SK-N-MC (cell line): ENCODE measurements at regions not wholly inside any gene's neighbourhood (a gene's known extent, or its start where the extent isn't known, plus 50 kb on each side); places are given as distances from the start of the nearest gene placed in this dataset.
"Not testable (repeated sequence)": the region's sequence is repeated elsewhere in the genome, so short reads cannot be mapped to it uniquely, and the experiment has no call there.

Source experiments
- DNase-seq: peaks from one replicate; pipeline ENCODE4 v3.0.0-alpha.2; 2011; ENCODE audit warnings: low read depth, low spot score
- H3K27ac ChIP-seq: fragments of 200-600 bp; sonication (generic); 2 replicates; pipeline ENCODE4 v1.5.1; 2016; ENCODE audit warnings: mixed run types
- H3K36me3 ChIP-seq: fragments of 200-600 bp; sonication (generic); 2 replicates; pipeline ENCODE4 v1.6.1; 2017; ENCODE audit warnings: antibody characterized with exemption, low read length, mixed read lengths; ENCODE audit not compliant: insufficient read depth
- H3K4me3 ChIP-seq: fragments of 200-600 bp; sonication (generic); 2 replicates; pipeline ENCODE4 v1.5.1; 2016
- H3K9ac ChIP-seq: fragments of 200-600 bp; sonication (generic); 2 replicates; pipeline ENCODE4 v1.8.0; 2017; ENCODE audit warnings: mixed run types, mixed read lengths; ENCODE audit not compliant: insufficient read length
- H3K9me3 ChIP-seq: fragments of 200-600 bp; sonication (generic); 2 replicates; pipeline ENCODE4 v1.6.1; 2017; ENCODE audit warnings: low read depth, mild to moderate bottlenecking, antibody characterized with exemption, low read length, moderate library complexity, mixed read lengths
- EZH2 ChIP-seq: fragments of 200-600 bp; sonication (generic); IDR thresholded peaks from one replicate; pipeline ENCODE4 v1.6.1; 2017; ENCODE audit warnings: antibody characterized with exemption
- FOXP2 ChIP-seq: optimal IDR thresholded peaks from 2 replicates; pipeline ENCODE3; 2011; ENCODE audit warnings: mild to moderate bottlenecking, moderate library complexity; ENCODE audit not compliant: insufficient read depth; ENCODE audit errors: extremely low read length, control extremely low read depth
- POLR2AphosphoS5 ChIP-seq: IDR thresholded peaks from 2 replicates; pipeline ENCODE4 v1.6.1; 2012; ENCODE audit warnings: mild to moderate bottlenecking, low read depth, low read length, borderline replicate concordance

DNA sequence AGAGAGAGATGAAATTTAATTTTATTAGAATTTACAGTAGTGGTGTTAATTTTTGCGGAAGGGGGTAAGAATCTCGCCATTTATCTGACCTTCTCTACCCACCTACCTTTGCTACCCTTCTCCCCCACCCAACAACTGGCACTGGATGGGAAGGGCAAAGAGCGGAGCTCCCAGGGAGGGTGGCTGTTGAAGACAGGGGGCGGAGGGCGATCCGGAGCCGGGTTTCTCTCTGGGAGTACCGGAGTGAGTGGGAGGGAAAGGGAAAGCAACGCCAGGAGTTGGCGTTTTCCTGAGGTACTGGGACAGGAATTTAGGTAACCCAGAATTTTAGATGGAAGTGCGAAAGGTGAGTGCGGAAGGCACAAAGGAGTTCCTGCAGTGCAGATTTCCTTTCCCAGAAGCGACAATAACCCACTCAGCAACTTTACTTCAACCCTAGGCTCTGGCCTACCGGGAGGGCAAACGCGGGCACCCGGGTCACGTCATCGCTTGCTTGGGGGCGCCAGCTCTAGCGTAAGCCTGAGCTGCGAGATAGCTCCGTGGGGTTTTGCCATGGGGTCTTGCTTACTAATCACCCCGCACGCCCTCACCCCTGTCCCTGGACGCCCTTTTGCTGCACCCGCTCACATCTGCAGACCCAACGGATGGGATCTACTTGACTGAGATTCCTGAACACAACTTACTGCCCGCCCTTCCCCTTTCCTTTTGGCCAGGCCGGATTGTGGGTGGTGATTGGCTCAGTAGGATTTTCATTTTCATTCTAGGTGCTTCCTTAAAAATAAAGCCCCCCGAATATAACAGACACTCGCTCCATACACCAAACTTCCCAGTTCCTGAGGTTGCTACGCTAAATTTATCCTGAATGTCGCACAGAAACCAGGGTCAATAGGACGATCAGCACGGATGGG is 413.0 kb upstream of the ESRRG start:
- no peak for DNase-seq
- H3K27ac ChIP-seq: no peak overlapping the region
- TF ChIP-seq POLR2AphosphoS5 (no peak), FOXP2 (no peak), EZH2 (no peak)
- H3K9ac ChIP-seq: no peak overlapping the region
- no peaks in the 10 kb centered on the region for H3K9me3 ChIP-seq
- no peaks in the 10 kb centered on the region for H3K36me3 ChIP-seq
- H3K4me3 ChIP-seq: peak overlapping the region; percentile 78

DNA sequence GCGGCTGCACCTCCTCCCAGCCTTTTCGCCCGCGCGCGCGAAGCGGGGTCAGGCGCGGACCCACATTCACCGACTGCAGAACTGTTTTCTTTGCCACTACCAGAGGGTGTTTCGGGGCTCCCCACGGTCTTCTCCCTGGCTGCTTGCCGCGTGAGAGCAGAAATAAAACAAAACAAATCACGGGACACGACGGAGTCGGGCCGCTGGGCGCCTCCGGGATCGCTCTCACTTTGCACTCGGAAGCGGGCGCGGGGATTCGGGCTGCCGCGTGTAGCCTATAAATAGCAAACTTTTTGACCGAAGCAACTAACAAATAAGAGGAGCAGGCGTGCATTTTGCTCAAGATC is 412.3 kb upstream of the ESRRG start:
- no peak for TF ChIP-seq FOXP2
- no peak for TF ChIP-seq POLR2AphosphoS5
- TF ChIP-seq EZH2: no peak
- Histone ChIP-seq H3K36me3 (no peaks in the 10 kb centered on the region), H3K27ac (no peak overlapping the region), H3K9ac (peak overlapping the region; percentile 37), H3K4me3 (peak overlapping the region; percentile 78), H3K9me3 (no peaks in the 10 kb centered on the region)
- no peak for DNase-seq

DNA sequence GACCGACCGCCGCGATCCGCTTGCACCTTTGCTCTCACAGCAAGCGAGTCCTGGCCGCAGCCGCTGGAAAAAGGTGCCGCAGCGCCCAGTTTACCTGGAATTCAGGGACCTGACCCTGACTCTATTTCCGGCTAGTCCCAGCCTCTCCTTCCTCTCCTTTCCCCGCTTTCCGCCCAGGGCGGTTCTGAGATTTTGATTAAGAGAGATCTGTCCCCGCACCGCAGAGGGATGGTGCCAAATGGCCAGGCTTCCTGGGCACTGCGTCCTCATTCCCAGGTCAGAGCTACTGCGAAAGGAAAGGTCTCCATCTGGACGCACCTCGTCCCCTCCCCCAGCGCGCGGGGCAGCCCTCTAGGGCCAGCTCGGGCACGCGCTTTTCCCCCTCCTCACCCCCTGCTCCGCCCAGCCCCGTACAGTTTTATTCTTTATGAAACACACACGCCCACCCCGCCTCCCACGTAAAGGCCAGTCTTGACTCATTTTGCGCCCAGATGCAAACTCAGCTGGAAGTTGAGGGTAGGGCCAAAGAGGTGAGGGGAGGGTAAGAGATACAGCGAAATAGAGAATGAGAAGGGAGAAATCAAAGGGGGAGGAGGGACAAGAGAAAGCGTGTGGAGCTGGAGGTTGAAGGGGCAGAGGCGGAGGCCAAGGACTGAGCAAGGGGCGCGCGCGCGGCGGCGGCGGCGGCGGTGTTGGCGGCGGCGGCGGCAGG is 411.8 kb upstream of the ESRRG start:
- no peak for DNase-seq
- Histone ChIP-seq H3K36me3 (no peaks in the 10 kb centered on the region), H3K27ac (no peak overlapping the region), H3K9me3 (no peaks in the 10 kb centered on the region), H3K4me3 (peak overlapping the region; percentile 78), H3K9ac (no peak overlapping the region)
- no peak for TF ChIP-seq POLR2AphosphoS5
- TF ChIP-seq FOXP2: no peak
- TF ChIP-seq EZH2: no peak

DNA sequence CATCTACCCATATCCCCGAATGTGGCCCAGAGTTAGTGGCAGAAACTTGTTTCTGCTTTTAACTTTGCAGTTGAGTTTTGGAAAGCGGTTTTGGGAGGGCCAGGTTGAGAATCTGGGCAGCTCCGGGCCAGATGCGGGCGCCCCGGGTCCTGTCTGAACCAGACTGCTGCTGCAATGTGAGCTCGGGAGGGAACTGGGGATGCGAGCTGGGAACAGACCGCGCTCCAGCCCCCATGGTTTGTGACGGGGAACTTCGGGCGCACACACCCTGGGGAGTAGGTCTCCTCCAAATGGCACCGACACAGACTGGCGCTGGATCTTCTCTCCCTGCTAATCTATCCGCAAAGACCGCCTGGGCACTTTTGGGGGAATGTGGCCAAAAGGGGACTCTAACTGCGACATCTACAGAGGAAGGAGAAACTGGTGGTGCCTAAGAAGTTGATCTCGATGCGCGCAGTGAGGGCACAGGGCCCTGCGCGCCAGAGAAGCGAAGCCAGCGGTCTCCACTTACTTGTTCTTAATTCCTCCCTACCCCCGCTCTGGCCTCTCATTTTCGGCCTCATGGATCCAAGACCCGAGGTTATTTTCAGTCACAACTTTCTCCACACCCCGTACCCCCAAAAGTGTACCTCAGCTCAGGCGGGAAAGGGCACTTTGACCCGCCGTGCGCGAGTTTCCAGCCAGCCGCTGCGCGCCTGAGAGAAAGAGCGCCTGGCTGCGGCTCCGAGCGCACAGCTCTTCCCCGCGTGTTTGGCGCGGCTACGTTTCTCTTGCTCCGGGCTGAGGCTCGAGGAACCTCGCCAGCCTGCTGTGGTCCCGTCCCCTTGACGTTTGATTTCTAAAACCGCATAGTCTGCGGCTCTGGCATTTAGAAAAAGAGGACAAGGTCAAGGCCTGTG is 411.0 kb upstream of the ESRRG start:
- Histone ChIP-seq H3K27ac (no peak overlapping the region), H3K9me3 (no peaks in the 10 kb centered on the region), H3K4me3 (no peak overlapping the region), H3K36me3 (no peaks in the 10 kb centered on the region), H3K9ac (no peak overlapping the region)
- DNase-seq: no peak
- TF ChIP-seq POLR2AphosphoS5: no peak
- no peak for TF ChIP-seq FOXP2
- TF ChIP-seq EZH2: no peak

DNA sequence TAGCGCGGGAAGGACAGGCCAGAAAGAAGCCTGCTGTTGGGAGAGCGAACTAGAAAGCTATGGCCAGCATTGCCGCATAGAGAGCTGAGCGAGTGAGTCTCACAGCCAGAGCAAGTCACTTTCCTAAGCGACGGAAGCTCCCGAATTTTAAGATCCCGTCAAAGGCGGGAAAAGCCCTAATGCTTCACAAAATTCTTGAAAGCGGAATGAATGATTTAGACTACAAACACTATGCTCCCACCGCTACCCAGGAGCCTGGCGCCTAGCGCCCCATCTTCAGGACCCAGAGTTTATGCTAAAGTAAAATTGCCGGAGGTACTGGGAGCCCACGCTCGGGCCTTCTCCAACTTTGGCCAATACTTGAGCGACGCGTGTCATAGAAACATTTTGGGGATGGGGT is 409.9 kb upstream of the ESRRG start:
- TF ChIP-seq POLR2AphosphoS5 (no peak), EZH2 (no peak), FOXP2 (no peak)
- Histone ChIP-seq H3K9me3 (no peaks in the 10 kb centered on the region), H3K27ac (no peak overlapping the region), H3K9ac (no peak overlapping the region), H3K36me3 (no peaks in the 10 kb centered on the region), H3K4me3 (no peak overlapping the region)
- DNase-seq: no peak

DNA sequence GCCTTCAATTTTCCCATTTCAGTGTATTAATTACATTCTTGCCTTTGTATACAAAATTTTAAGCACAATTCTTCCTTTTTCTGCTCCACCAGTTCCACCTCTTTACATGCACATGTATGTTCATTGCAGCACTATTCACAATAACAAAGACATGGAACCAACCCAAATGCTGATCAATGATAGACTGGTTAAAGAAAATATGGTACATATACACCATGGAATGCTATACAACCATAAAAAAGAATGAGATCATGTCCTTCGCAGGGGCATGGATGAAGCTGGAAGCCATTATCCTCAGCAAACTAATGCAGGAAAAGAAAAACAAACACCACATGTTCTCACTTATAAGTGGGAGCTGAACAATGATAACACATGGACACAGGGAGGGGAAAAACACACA is 400.1 kb upstream of the ESRRG start:
- H3K9me3 ChIP-seq, H3K4me3 ChIP-seq, H3K36me3 ChIP-seq, DNase-seq, H3K27ac ChIP-seq, H3K9ac ChIP-seq: not testable (repeated sequence)

DNA sequence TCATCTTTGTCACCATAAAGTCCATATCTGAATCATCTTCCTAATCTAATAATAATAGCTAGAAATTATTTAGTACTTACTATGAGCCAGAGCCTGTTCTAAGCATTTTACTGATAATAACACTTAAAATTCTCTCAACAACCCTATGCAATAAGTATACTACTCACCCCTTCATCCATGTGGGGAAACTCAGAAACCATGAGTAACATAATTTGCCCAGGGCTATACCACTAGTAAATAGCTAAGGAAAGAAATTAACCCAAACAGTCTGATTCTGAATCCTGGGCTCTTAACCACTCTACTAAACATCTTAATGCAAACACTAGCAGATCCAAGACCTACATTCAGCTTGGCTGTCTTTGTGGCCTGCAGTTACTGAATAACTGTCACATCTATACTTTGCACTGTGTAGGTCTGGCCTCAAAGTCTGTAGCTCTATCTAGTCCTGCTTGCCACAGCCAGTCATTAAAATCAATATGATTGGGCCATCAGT is 394.8 kb upstream of the ESRRG start:
- TF ChIP-seq EZH2 (no peak), POLR2AphosphoS5 (no peak), FOXP2 (no peak)
- no peak for DNase-seq

More for the DNA sequence above, 394.8 kb upstream of the ESRRG start:
- Histone ChIP-seq H3K9ac (no peak overlapping the region), H3K36me3 (no peaks in the 10 kb centered on the region), H3K27ac (no peak overlapping the region), H3K4me3 (no peak overlapping the region), H3K9me3 (no peaks in the 10 kb centered on the region)
